ENCODE measurements at regions not wholly inside any gene's neighbourhood (a gene's known extent, or its start where the extent isn't known, plus 50 kb on each side); places are given as distances from the start of the nearest gene placed in this dataset.

DNA sequence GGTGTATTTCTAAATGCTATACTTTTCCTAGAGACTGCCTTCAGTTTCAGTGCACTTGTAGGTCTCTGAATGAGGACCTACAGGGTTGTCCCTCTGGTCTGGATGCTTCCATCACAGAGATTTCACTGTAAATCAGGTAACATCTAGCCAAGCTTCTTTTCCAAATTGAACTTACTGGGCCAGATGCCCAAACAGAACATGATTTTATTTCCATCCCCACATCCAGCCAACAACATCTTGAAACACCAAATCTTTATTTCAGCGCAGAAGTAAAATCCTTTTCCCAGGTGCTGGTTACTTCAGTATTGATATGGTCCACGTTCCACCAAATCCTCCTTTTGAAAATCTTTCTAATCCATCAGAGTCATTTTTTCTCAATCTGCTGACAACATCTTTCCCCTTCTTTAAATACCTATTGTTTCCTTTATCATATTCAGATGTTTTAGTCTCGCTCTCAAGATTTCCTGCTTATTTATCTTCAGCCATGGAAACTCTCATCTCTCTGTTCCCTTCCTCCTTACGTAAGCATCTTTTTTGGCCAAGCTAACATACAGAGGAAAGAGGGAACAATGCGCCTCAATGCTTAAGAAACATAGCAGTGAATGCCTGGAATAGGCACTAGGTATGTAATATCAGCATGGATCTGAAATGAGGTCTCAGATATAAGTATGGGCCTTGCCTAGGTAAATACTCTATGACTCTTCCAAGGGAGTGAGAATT lies 201.2 kb upstream of the MTNR1B start:
- no peak for DNase-seq

DNA sequence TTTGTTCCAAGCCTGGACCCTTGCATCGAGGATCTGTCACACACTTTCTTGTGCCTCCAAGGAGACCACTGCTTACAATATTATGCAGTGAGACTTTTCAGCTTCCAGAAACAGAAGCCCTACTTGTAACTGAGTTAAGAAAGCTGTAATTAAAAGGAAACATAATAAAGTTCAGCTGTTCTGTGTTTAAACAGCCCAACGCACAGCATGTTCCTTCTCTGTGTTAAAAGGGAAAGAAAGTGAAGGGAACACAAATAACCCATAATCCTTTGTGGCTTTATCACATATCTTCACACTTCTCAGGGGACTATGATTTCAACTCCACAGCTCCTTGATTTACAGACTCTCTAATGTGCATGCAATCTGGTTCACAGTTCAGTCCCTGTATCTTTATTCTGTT lies 200.3 kb upstream of the MTNR1B start:
- no peak for DNase-seq

DNA sequence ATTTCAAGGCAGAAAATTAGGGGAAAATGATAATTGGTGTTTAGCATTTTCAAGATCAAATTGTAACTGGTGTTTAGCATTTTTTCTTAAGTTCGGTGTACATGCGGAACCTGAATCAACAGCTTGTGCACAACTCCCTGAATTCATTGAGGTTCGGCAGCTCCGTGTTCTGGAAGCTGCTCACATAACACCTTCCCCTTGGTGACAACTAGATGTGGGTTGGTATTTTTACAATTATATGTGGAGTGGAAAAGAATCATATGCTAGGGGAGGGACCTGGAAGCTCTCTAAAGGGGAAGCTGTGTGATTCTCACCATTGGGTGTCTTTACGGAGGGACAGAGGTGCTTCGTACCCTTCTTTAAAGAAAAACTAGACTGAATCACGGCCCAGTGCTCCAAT lies 199.0 kb upstream of the MTNR1B start:
- DNase-seq = no peak

DNA sequence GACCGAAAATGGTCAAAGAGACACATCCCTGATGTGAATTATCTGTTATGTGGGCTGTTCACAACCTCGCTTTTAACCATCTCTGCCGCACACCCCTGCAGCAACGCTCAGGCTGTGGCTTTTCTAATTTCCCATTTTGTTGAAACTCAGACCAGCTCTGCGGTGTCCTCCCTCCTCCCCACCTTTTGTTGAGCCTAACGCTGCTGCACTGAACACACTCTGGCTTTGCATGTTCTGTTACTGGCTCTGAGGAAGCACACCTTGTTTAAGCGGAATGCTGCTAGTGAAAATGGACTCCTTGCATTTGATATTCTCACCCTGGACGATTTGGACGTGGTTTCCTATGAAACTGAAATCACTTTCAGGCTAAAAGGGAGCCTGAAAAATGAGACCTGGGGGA lies 198.5 kb upstream of the MTNR1B start:
- DNase-seq = no peak

DNA sequence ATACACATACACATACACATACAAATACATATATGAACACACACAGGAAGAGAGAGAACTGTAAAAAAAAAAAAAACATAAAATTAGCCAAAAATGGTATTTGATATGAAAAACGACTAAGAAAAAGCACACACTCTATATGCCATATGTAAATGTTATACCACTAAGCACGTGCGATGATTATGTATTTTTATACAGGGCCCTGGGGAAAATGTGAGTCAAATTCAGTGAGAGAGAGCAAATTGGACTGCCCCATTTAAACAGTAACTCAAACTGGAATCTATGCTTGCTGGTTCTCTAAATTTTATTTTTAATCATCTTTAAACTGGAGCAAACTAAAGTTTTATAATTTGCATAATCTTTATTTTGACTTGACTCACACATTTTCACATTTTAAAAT lies 197.8 kb upstream of the MTNR1B start:
- no peak for DNase-seq

DNA sequence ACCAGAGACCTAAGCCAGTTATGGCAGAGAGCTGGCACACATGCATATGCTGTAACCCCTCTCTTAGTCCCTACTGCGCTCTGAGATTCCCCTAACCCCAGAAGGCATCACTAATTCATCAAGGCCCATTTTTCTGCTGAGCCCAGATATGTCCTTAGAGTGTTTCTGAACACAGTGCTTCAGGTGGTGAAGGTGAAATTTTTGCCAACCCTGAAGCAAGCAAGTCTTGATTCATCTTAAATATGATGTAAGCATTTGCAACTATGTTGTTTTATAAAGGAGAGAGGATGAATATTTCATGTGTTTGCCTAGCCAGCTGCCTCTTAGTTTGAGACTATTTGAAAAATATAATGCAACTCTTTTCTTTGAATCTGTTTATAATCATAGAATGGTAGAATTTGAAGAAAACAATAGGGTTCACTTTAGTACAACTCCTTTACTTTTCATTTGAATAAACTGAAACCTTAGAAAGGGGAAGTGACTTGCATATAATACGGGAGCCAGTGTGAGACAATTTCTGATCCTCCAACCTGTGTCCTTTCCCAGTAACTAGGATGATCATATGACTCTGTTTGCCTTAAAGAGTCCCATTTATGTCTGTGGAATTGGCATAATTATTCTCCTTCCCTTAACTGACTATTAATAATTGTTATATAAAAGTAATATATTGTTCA lies 194.3 kb upstream of the MTNR1B start:
- no peak for DNase-seq

DNA sequence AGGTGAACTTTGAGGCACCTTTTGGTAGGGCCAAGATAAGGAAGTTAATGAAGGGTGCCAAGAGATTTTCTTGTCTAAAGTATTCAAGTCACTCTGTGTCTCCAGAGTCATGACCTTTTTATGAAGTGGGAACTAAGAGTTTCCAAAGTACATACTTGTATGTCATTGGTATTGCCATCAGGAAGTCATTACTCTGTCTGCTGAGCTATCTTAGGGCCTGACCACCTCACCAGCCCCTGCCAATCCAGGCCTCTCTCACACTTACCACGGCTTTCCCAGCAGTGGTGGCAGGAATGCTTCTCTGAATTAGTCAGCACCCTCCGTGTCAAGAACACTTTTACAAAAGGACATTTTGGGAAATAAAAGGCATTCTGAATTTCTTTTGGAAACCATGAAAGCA lies 192.8 kb upstream of the MTNR1B start:
- DNase-seq = no peak

DNA sequence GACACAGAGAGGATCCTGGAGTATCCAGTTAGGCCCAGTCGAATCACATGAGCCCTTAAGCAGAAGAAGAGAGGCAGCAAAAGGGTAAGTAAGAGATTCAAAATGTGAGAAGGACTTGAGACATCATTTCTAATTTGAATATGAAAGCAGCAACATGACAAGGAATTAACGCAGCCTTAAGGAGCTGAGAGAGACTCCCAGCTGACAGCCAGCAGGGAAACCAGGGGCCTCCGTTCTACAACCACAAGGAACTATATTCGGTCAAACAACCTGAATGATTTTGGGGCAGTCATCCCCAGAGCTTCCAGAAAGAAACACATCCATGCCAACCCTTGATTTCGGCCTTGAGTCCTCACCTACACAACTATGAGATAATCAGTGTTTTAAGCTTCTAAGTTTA lies 189.7 kb upstream of the MTNR1B start:
- no peak for DNase-seq

DNA sequence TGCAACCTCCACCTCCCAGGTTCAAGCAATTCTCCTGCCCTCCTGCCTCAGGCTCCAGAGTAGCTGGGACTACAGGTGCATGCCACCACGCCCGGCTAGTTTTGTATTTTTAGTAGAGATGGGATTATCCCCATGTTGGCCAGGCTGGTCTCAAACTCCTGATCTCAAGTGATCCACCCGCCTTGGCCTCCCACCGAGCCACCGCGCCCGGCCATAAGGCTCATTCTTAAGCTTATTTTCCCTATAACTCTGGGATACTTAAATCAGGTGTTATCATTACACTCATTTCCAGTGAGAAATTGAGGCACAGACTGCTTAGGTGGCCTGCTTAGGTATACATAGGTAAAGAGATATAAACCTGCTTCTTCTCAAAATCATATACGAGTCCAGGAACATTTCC lies 188.3 kb upstream of the MTNR1B start:
- DNase-seq = no peak

DNA sequence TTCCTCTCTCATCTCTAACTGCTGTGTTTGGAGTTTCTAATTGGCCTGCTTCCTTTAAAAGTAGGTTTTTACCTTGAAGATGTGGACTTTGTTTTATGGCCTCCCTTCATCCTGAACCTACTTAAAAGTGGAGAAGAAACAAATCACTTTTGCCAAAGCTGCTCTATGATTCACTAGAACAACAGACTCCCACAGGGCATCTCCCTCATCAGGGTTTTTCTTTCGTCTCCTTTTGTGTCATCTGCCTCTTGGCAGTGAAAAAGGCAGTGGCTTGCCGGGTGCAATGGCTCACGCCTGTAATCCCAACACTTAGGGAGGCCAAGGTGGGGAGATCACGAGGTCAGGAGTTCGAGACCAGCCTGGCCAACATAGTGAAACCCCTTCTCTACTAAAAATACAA lies 186.6 kb upstream of the MTNR1B start:
- no peak for DNase-seq

DNA sequence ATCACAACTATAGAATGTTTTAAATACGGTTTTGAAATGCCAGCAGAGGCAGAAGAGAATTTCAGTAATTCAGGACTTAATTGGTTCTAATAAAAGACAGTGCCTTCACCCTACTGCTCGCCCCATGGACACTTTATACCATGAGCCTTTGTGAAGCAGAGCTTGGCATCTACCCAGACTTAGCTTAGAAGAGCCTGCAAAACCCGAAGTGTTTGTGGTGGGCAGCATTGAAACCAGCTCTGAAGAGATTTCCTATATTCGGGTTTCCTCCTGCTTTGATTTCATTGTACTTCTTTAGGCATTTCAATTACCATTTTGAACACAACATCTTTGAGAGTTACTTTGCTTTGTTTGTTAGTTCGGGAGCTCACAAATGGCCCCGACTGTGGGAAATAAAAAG lies 185.1 kb upstream of the MTNR1B start:
- no peak for DNase-seq

DNA sequence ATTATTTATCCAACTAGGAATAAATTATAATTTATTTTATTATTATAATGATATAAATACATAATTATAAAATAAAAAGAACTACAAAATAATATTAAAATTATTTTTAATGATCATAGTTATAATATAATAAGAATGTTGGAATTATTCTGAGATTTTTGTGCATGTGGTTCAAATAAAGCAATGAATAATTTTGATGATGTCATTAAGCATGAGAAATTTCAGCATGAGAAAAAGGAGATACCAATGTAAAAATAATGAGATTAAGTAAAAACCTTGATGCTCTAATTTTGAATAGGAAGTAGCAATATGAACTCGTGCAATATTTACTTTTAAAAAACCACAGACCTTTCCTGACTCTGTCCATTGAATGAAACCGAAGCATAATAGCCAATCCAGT lies 181.8 kb upstream of the MTNR1B start:
- DNase-seq = no peak

DNA sequence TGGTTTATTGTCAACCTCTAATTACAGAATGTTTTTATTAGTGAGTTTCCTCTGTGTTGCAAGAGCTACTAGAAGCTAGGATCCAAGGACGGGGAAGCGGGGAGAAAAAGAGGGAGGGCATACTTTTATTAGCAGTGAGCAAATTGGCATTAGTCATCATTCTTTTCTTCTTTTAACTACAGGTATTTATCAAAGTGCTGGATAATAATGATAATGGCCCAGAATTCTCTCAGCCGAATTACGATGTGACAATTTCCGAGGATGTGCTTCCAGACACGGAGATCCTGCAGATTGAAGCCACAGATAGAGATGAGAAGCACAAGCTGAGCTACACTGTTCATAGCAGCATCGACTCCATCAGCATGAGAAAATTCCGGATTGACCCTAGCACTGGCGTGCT lies 179.7 kb upstream of the MTNR1B start:
- no peak for DNase-seq

DNA sequence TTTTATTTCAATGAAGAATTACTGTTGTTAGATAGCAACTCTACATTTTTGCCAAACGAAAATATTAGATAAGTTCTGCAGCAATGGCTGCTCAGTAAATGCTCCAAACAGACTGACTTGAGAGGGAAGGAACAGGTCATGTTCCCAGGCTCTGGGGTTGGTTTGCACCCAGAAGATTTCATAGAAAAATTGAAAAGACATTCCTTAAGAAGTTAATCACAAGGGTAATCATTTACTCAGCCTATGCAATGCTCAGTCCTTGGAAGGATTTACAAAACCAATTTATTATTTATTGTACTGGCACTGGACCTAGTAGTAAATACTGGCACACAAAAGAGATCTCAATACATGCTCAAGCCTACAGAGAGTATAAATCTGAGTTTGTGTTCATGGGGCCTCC lies 179.1 kb upstream of the MTNR1B start:
- DNase-seq = no peak

DNA sequence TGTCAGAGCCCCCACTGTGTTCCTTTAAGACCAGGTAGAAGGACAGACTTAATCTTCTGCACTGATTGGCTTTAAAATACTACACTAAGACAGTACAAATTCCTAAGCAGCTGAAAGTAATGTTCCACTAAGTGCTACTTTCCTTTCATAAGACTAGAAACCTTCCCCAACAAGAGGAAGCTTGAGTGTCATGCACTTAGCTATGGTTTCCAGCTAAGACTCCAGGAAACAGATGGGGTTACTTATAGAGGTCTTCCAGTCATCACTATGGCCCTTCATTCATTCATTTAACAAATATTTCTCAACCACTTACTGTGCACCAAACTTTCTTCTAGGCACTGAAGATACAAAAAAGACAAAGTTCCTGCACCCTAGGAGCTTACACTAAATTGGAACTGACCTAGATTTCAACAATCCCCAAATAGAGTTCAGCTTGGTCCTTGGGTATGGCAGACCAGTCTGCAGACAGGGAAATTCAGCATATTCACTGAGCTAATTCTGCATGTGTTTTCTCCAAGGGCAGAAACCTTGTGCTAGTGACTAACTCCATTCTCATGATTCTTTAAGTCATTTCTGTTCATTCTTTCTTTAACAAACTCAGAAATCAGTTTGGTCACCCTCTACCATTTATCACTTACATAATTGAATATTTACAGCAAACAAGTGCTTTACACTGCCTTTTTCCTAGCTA lies 178.4 kb upstream of the MTNR1B start:
- DNase-seq = no peak

DNA sequence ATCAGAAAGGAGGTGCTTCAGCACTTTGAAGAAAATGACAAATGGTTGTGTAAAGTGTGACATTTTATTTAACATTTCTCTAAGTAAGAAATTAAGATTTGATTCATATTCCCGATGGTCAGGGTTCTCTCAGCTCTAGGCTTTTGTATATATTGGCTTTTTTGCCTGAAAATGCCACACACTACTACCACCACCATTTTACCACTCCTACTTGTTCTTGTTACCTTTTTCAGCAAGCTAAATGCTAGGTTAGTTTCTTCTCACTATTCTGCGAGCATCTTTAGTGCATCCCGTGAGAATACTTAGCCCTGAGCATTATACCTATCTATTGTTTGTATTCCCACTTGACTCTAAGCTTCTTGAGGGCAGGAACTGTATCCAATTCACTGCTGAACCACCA lies 177.6 kb upstream of the MTNR1B start:
- no peak for DNase-seq

DNA sequence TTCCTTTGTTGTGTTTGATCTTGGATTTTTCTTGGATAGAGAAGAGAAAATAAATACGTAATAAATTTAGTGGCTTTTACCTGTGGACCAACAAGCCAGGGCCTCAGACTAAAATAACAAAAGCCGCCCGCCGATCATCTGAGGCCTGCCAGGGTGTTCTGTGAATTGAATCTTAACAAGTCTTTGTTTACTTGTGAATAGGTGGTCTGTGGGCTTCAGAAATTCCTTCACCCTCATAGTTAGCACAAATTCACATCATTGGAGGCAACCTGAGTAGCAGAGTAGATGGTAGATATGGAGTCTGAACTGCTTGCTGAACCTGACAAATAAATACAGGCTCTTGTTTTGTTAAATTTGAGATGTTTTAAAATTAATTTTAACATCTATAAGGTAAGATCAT lies 176.3 kb upstream of the MTNR1B start:
- no peak for DNase-seq

DNA sequence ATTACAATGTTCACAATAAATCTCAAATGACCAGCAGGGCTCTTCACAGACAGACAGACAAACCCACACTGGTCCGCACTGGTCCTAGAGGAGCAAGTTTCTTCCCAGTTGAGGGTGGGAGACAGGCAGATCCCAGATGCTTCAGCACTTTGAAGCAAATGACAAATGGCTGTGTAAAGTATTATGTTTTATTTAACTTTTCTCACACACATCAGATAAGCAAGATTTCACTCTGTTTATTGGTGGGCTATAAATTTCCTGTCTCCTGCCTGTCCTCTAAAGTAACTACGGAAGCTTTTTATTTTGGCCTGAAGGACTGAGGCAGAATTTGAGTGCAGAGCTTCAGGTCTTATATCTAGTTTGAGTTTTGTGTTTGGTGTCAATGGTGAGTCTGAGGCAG lies 174.7 kb upstream of the MTNR1B start:
- no peak for DNase-seq

DNA sequence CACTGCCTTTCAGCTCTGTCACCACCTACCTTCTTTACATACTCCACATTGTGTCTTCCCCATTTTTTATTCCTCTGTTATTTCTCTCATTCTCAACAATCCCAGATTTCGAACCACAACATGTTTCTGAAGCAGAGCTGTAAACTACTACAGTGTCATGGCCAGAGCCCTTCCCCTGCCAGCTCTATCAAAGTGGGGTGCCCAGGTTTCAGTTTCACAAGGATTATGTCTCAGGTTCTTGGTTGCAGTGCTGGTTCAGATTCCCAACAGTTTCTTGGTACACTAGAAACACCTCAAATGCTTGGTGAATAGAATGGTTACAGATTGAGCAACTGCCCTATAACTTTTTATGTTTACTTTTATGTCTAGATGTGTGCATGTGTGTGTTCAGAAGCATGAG lies 172.7 kb upstream of the MTNR1B start:
- no peak for DNase-seq

DNA sequence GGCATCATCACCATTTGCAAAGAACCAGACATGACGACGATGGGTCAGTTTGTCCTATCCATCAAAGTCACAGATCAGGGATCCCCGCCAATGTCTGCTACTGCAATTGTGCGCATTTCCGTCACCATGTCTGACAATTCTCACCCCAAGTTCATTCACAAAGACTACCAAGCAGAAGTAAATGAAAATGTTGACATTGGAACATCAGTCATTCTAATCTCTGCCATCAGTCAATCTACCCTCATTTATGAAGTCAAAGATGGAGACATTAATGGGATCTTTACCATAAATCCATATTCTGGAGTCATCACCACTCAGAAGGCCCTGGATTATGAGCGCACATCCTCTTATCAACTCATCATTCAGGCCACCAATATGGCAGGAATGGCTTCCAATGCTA lies 171.6 kb upstream of the MTNR1B start:
- DNase-seq = no peak

DNA sequence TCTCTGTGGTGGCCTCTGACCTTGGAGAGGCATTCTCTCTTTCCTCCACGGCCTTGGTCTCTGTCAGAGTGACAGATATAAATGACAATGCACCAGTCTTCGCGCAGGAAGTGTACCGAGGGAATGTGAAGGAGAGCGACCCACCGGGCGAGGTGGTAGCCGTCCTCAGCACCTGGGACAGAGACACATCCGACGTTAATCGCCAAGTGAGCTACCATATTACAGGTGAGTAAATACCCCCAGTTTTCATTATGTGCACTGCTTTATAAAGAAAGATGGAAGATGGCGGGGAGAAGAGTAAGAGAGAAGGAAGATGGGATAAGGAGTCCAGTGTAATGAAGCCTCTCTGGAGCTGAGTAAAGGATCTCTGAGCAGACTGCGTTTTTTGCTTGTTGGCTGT lies 167.8 kb upstream of the MTNR1B start:
- no peak for DNase-seq

DNA sequence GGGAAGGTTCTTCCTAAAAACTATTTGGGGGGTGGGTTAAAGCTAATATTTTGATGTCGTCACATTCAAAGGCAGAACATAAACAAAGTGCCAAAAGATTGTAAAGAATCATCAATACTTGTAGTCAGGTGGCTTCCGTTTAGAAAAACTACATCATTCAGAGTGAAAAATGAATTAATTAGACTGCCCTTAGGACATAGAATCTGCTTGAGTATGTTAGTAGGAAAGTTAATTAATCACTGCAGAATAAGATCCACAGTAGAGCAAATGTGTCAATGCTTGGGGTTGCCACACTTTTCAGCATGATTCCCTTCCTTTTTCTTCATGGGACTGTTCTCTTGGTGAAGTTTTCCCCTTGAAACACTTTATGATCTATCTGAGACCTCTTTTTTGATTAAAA lies 166.8 kb upstream of the MTNR1B start:
- DNase-seq = no peak

DNA sequence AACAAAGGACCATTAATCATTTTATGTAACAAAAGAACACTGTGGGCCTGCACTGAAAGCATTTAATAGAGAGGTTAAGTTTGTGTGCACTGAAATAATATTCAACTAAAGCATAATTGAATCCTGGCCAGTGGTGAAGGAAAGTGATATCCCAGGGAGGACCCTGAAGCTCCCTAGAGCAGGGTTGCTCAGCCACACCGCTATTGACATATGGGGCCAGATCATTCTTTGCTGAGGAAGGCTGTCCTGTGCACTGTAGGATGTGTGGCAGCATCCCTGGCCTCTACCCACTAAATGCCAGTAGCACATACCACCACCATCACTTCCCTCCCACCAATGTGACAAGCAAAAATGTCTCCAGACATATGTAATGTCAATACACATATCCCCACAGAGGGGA lies 166.1 kb upstream of the MTNR1B start:
- no peak for DNase-seq

DNA sequence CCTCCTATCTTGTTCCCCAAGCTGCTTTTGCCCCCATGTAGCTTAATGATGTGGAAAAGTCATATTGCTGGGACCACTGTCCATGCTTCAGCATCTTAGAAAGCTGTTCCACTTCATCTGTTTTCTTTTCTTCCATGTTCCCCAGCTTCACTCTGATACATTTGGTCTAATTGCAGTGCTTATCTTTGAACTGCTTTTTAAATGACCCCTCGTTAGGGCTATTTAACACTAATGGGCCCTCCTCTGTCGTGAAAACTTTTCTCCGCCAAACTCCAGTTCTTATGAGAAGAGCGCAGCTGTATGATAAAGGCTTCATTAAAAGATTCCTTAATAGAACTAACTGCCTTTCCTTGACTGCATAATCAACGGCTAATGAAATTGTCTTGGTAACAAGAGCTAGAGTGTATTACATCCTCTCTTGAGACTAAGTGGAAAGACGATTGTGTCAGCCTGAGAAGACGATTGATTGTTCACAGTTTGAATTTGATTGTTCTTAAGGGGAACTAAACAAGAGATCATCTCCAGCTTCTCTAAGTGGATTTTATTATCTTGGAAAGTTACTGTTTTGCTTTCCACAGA lies 165.0 kb upstream of the MTNR1B start:
- DNase-seq = no peak

All from NCI-H446 treated with DMSO at 0.1 percent for 48 hours (cell line).